ENCODE measurements at regions not wholly inside any gene's neighbourhood (a gene's known extent, or its start where the extent isn't known, plus 50 kb on each side); places are given as distances from the start of the nearest gene placed in this dataset.

GRCh38 chr17:71910002-71910401 lies 210.8 kb upstream of the SOX9 start (continued):
- TF ChIP-seq ETV6 (CRISPR knock-in tag; IDR thresholded peaks at IDR 0.05) (no peak), ZNF263 (CRISPR knock-in tag; IDR thresholded peaks at IDR 0.05; ENCODE audit: low read depth) (no peak), MYBL2 (CRISPR knock-in tag; IDR thresholded peaks at IDR 0.05) (no peak), SMAD3 (CRISPR knock-in tag; IDR thresholded peaks at IDR 0.05; ENCODE audit: borderline replicate concordance) (no peak), ZNF425 (CRISPR knock-in tag; conservative IDR thresholded peaks at IDR 0.05) (no peak), FOXK1 (CRISPR knock-in tag; IDR thresholded peaks at IDR 0.05) (no peak)

GRCh38 chr17:71914042-71914441 lies 206.8 kb upstream of the SOX9 start:
- ChIA-PET CTCF (no interaction called here), POLR2A (no interaction called here)
- TF ChIP-seq KAT7 (CRISPR knock-in tag; IDR thresholded peaks at IDR 0.05; ENCODE audit: borderline replicate concordance) (no peak), GTF2I (CRISPR knock-in tag; conservative IDR thresholded peaks at IDR 0.05) (no peak), ZBTB43 (CRISPR knock-in tag; IDR thresholded peaks at IDR 0.05) (no peak), NFYB (CRISPR knock-in tag; conservative IDR thresholded peaks at IDR 0.05; ENCODE audit: low read depth) (no peak), ZNF425 (CRISPR knock-in tag; conservative IDR thresholded peaks at IDR 0.05) (no peak), ATF2 (CRISPR knock-in tag; IDR thresholded peaks at IDR 0.05; ENCODE audit: borderline replicate concordance, low read depth) (no peak), ZNF219 (CRISPR knock-in tag; IDR thresholded peaks at IDR 0.05; ENCODE audit: borderline replicate concordance) (no peak), TEAD1 (CRISPR knock-in tag; IDR thresholded peaks at IDR 0.05) (no peak), ZNF317 (CRISPR knock-in tag; IDR thresholded peaks at IDR 0.05; ENCODE audit: borderline replicate concordance, low read depth) (no peak), ERG (CRISPR knock-in tag; IDR thresholded peaks at IDR 0.05) (no peak), ZNF232 (CRISPR knock-in tag; IDR thresholded peaks at IDR 0.05) (no peak), ZNF138 (CRISPR knock-in tag; conservative IDR thresholded peaks at IDR 0.05) (no peak), CDX4 (CRISPR knock-in tag; IDR thresholded peaks at IDR 0.05; ENCODE audit: borderline replicate concordance) (no peak), HMGXB4 (CRISPR knock-in tag; IDR thresholded peaks at IDR 0.05) (no peak), SOX15 (CRISPR knock-in tag; IDR thresholded peaks at IDR 0.05) (no peak)
- Mint-ChIP-seq H3K27ac (no peak overlapping the region), H3K36me3 (no peaks in the 10 kb centered on the region), H3K4me1 (no peaks in the 10 kb centered on the region), H3K27me3 (ENCODE audit: low read depth) (no peaks in the 10 kb centered on the region), H3K4me3 (no peak overlapping the region), H3K9me3 (no peaks in the 10 kb centered on the region)
- no peak for ATAC-seq
- no peak for DNase-seq (ENCODE audit: low spot score)
